Type B pancreatic cell (in vitro differentiated cells): ENCODE measurements at regions not wholly inside any gene's neighbourhood (a gene's known extent, or its start where the extent isn't known, plus 50 kb on each side); places are given as distances from the start of the nearest gene placed in this dataset.

Experiments used
- DNase-seq: peaks from one replicate; pipeline ENCODE4 v3.0.0; 2021; ENCODE audit warnings: mixed read lengths; ENCODE audit not compliant: unreplicated experiment; ENCODE audit errors: extremely low spot score
- H3K27ac Mint-ChIP-seq: 2 replicates; pipeline ENCODE4 v1.8.0; 2021; ENCODE audit warnings: mild to moderate bottlenecking, mixed read lengths
- H3K27me3 Mint-ChIP-seq: 2 replicates; pipeline ENCODE4 v1.8.0; 2021; ENCODE audit warnings: mixed read lengths
- H3K36me3 Mint-ChIP-seq: 2 replicates; pipeline ENCODE4 v1.8.0; 2021; ENCODE audit warnings: mixed read lengths
- H3K4me1 Mint-ChIP-seq: one replicate; pipeline ENCODE4 v1.8.0; 2021; ENCODE audit warnings: mixed read lengths; ENCODE audit not compliant: unreplicated experiment
- H3K4me3 Mint-ChIP-seq: 2 replicates; pipeline ENCODE4 v1.8.0; 2021; ENCODE audit warnings: mild to moderate bottlenecking, mixed read lengths
- H3K9me3 Mint-ChIP-seq: 2 replicates; pipeline ENCODE4 v1.8.0; 2021; ENCODE audit warnings: mixed read lengths
- CTCF ChIP-seq: fragments of 200-600 bp; sonication (generic); conservative IDR thresholded peaks from 2 replicates; pipeline ENCODE4 v1.5.0; 2021; ENCODE audit warnings: antibody characterized with exemption, mild to moderate bottlenecking

GRCh38 chr13:46992383-46992952, 95.6 kb upstream of the HTR2A start:
- Mint-ChIP-seq H3K27me3 (no peaks in the 10 kb centered on the region), H3K27ac (no peak overlapping the region), H3K4me3 (no peak overlapping the region), H3K36me3 (no peaks in the 10 kb centered on the region), H3K9me3 (peaks cover 3% of the 10 kb centered on the region), H3K4me1 (peaks cover 8% of the 10 kb centered on the region)
- peak; percentile 55 for TF ChIP-seq CTCF
- no peak for DNase-seq

GRCh38 chr13:46983881-46984280, 87.0 kb upstream of the HTR2A start:
- TF ChIP-seq CTCF, result no peak
- Mint-ChIP-seq H3K27me3 (no peaks in the 10 kb centered on the region), H3K4me3 (no peak overlapping the region), H3K4me1 (peaks cover 4% of the 10 kb centered on the region), H3K9me3 (no peaks in the 10 kb centered on the region), H3K27ac (no peak overlapping the region), H3K36me3 (no peaks in the 10 kb centered on the region)
- no peak for DNase-seq

GRCh38 chr13:46982856-46983582, 86.2 kb upstream of the HTR2A start:
- Mint-ChIP-seq H3K27ac (no peak overlapping the region), H3K9me3 (no peaks in the 10 kb centered on the region), H3K4me3 (no peak overlapping the region), H3K27me3 (no peaks in the 10 kb centered on the region), H3K36me3 (no peaks in the 10 kb centered on the region), H3K4me1 (peaks cover 4% of the 10 kb centered on the region)
- DNase-seq, result no peak
- TF ChIP-seq CTCF, result no peak

GRCh38 chr13:46975173-46975572, 78.3 kb upstream of the HTR2A start:
- no peak overlapping the region for H3K27ac Mint-ChIP-seq
- H3K4me3 Mint-ChIP-seq, result no peak overlapping the region
- H3K4me1 Mint-ChIP-seq, result no peaks in the 10 kb centered on the region
- H3K27me3 Mint-ChIP-seq, result no peaks in the 10 kb centered on the region
- DNase-seq, result no peak
- no peak for TF ChIP-seq CTCF
- H3K36me3 Mint-ChIP-seq, result peaks cover 4% of the 10 kb centered on the region
- H3K9me3 Mint-ChIP-seq, result peaks cover 5% of the 10 kb centered on the region

GRCh38 chr13:46968450-46968849, 71.6 kb upstream of the HTR2A start:
- H3K36me3 Mint-ChIP-seq, result no peaks in the 10 kb centered on the region

More at GRCh38 chr13:46968450-46968849, 71.6 kb upstream of the HTR2A start:
- Mint-ChIP-seq H3K4me3 (no peak overlapping the region), H3K27me3 (no peaks in the 10 kb centered on the region), H3K9me3 (no peaks in the 10 kb centered on the region), H3K27ac (no peak overlapping the region), H3K4me1 (no peaks in the 10 kb centered on the region)
- no peak for TF ChIP-seq CTCF
- DNase-seq, result no peak
